NOMO-1 (cell line): ENCODE measurements at regions not wholly inside any gene's neighbourhood (a gene's known extent, or its start where the extent isn't known, plus 50 kb on each side); places are given as distances from the start of the nearest gene placed in this dataset.

Source experiments
- DNase-seq, 2 experiments: peaks; one replicate each; lab custom pipeline; 2025; ENCODE audit not compliant: unreplicated experiment in 2 of 2; lab: John Stamatoyannopoulos, UW

GRCh38 chr7:131096267-131096927, 231.3 kb upstream of the MKLN1 start:
- no peak for DNase-seq

- DNase-seq, result no peak
Measured at GRCh38 chr7:131097662-131098376, 229.9 kb upstream of the MKLN1 start.

GRCh38 chr7:131098527-131098926, 229.1 kb upstream of the MKLN1 start:
- DNase-seq, result no peak

GRCh38 chr7:131100357-131101054, 227.2 kb upstream of the MKLN1 start:
- DNase-seq, result no peak

GRCh38 chr7:131103997-131104396, 223.7 kb upstream of the MKLN1 start:
- DNase-seq, result no peak

- DNase-seq, result no peak
Measured at GRCh38 chr7:131104596-131105293, 222.9 kb upstream of the MKLN1 start.

GRCh38 chr7:131105294-131105798, 222.3 kb upstream of the MKLN1 start:
- DNase-seq, result no peak

GRCh38 chr7:131105799-131106680, 221.6 kb upstream of the MKLN1 start:
- peak; percentile 8 to 16 for DNase-seq

GRCh38 chr7:131106681-131107336, 220.9 kb upstream of the MKLN1 start:
- DNase-seq, result no peak

GRCh38 chr7:131107337-131108211, 220.1 kb upstream of the MKLN1 start:
- peak; percentile 14 to 58 for DNase-seq

- DNase-seq, result no peak
Measured at GRCh38 chr7:131108212-131108940, 219.3 kb upstream of the MKLN1 start.

- DNase-seq, result no peak
Measured at GRCh38 chr7:131109011-131109758, 218.5 kb upstream of the MKLN1 start.

GRCh38 chr7:131109759-131110296, 217.8 kb upstream of the MKLN1 start:
- DNase-seq, result peak; percentile 3 to 27

- DNase-seq, result no peak
Measured at GRCh38 chr7:131110297-131111080, 217.2 kb upstream of the MKLN1 start.

GRCh38 chr7:131111081-131111576, 216.5 kb upstream of the MKLN1 start:
- peak in 1 of 2 experiments; percentile 49 for DNase-seq

- DNase-seq, result no peak
Measured at GRCh38 chr7:131111792-131112191, 215.9 kb upstream of the MKLN1 start.
